ENCODE measurements at regions not wholly inside any gene's neighbourhood (a gene's known extent, or its start where the extent isn't known, plus 50 kb on each side); places are given as distances from the start of the nearest gene placed in this dataset.
"Not testable (repeated sequence)": the region's sequence is repeated elsewhere in the genome, so short reads cannot be mapped to it uniquely, and the experiment has no call there.

GRCh38 chr10:6977398-6978186 lies 397.5 kb upstream of the PRKCQ start:
- peak; percentile 64 for DNase-seq

- no peak for DNase-seq
Measured at GRCh38 chr10:6973899-6974298, 393.8 kb upstream of the PRKCQ start.

- no peak for DNase-seq
Measured at GRCh38 chr10:6972226-6972625, 392.1 kb upstream of the PRKCQ start.

GRCh38 chr10:6969659-6970058 lies 389.6 kb upstream of the PRKCQ start:
- no peak for DNase-seq

- DNase-seq, result no peak
Measured at GRCh38 chr10:6964543-6964942, 384.5 kb upstream of the PRKCQ start.

- DNase-seq, result no peak
Measured at GRCh38 chr10:6962576-6962975, 382.5 kb upstream of the PRKCQ start.

GRCh38 chr10:6958711-6959110 lies 378.6 kb upstream of the PRKCQ start:
- no peak for DNase-seq

- no peak for DNase-seq
Measured at GRCh38 chr10:6958254-6958653, 378.2 kb upstream of the PRKCQ start.

GRCh38 chr10:6957851-6958250 lies 377.8 kb upstream of the PRKCQ start:
- no peak for DNase-seq

- DNase-seq, result no peak
Measured at GRCh38 chr10:6956562-6956961, 376.5 kb upstream of the PRKCQ start.

GRCh38 chr10:6953271-6953801 lies 373.3 kb upstream of the PRKCQ start:
- peak; percentile 65 for DNase-seq

GRCh38 chr10:6951732-6952131 lies 371.7 kb upstream of the PRKCQ start:
- no peak for DNase-seq

- no peak for DNase-seq
Measured at GRCh38 chr10:6950133-6950532, 370.1 kb upstream of the PRKCQ start.

- no peak for DNase-seq
Measured at GRCh38 chr10:6944436-6944835, 364.4 kb upstream of the PRKCQ start.

- DNase-seq, result no peak
Measured at GRCh38 chr10:6938384-6938783, 358.3 kb upstream of the PRKCQ start.

GRCh38 chr10:6936931-6937330 lies 356.9 kb upstream of the PRKCQ start:
- no peak for DNase-seq

GRCh38 chr10:6929148-6929830 lies 349.2 kb upstream of the PRKCQ start:
- peak; percentile 74 for DNase-seq

- DNase-seq, result peak; percentile 62
Measured at GRCh38 chr10:6928586-6928985, 348.5 kb upstream of the PRKCQ start.

- DNase-seq, result no peak
Measured at GRCh38 chr10:6926971-6927370, 346.9 kb upstream of the PRKCQ start.

- DNase-seq, result no peak
Measured at GRCh38 chr10:6925146-6925545, 345.1 kb upstream of the PRKCQ start.

GRCh38 chr10:6924166-6924565 lies 344.1 kb upstream of the PRKCQ start:
- no peak for DNase-seq

- DNase-seq, result not testable (repeated sequence)
Measured at GRCh38 chr10:6921026-6921425, 340.9 kb upstream of the PRKCQ start.

GRCh38 chr10:6920072-6921019 lies 340.3 kb upstream of the PRKCQ start:
- DNase-seq, result peak; percentile 78

All from retina (tissue), 1 donor.